Testis (tissue), 2 donors: ENCODE measurements at regions not wholly inside any gene's neighbourhood (a gene's known extent, or its start where the extent isn't known, plus 50 kb on each side); places are given as distances from the start of the nearest gene placed in this dataset.

Source experiments
- POLR2A ChIP-seq: fragments of 450-650 bp; IDR thresholded peaks from one replicate; pipeline ENCODE4 v1.6.1; 2017; ENCODE audit warnings: antibody characterized with exemption, mild to moderate bottlenecking, moderate library complexity
- TF ChIP-seq, protein P1 (sequence below), 3 experiments: fragments of 450-650 bp in 2 of 3; fragments of 200-600 bp in 1 of 3; sonication (generic) in 1 of 3; IDR thresholded peaks; one replicate each; pipeline ENCODE4 v1.5.1; 2016 to 2019; ENCODE audit warnings: antibody characterized with exemption in 3 of 3, mild to moderate bottlenecking in 2 of 3, moderate library complexity in 1 of 3

DNA sequence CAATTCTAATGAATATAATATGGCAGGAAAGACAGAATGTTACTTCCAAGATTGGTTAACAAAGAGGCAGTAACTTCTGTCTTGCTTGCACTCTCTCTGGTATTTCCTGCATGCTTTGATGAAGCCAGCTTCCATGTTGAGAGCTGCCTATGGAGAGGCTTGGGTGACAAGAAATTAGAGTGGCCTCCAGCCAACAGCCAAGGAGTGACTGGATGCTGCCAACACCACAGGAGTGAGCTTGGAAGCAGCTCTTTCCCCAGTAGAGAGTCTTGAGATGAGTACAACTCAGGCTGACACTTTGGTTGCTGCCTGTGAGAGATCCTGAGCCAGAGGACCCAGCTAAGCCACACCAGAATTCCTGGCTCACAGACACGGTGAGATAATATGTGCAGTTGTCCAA is 183.1 kb downstream of the RMST start:
- TF ChIP-seq, protein P1, sequence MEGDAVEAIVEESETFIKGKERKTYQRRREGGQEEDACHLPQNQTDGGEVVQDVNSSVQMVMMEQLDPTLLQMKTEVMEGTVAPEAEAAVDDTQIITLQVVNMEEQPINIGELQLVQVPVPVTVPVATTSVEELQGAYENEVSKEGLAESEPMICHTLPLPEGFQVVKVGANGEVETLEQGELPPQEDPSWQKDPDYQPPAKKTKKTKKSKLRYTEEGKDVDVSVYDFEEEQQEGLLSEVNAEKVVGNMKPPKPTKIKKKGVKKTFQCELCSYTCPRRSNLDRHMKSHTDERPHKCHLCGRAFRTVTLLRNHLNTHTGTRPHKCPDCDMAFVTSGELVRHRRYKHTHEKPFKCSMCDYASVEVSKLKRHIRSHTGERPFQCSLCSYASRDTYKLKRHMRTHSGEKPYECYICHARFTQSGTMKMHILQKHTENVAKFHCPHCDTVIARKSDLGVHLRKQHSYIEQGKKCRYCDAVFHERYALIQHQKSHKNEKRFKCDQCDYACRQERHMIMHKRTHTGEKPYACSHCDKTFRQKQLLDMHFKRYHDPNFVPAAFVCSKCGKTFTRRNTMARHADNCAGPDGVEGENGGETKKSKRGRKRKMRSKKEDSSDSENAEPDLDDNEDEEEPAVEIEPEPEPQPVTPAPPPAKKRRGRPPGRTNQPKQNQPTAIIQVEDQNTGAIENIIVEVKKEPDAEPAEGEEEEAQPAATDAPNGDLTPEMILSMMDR (IDR thresholded peaks at IDR 0.05), result no peak
- no peak for TF ChIP-seq POLR2A
